ENCODE measurements at regions not wholly inside any gene's neighbourhood (a gene's known extent, or its start where the extent isn't known, plus 50 kb on each side); places are given as distances from the start of the nearest gene placed in this dataset.
A peak's percentile ranks its signal among the peaks of the same experiment; 100 is the strongest.
"Not testable (repeated sequence)": the region's sequence is repeated elsewhere in the genome, so short reads cannot be mapped to it uniquely, and the experiment has no call there.

- no CpG with 5 or more reads among the region's 23 CpGs for WGBS, 2 donors (ENCODE audit: extremely low coverage in 2 of 2, insufficient read length in 2 of 2, insufficient replicate concordance in 1 of 2)
- not testable (repeated sequence) for H2BK12ac ChIP-seq (ENCODE audit: low read length); H2AK5ac ChIP-seq (ENCODE audit: low read depth, low read length); H4K8ac ChIP-seq (ENCODE audit: low read depth, low read length); H3K4me1 ChIP-seq (ENCODE audit: control insufficient read depth in 2 of 2, insufficient read depth in 1 of 2, low read depth in 1 of 2, low read length in 2 of 2); H3K14ac ChIP-seq (ENCODE audit: low read length); H3K23ac ChIP-seq (ENCODE audit: low read depth, low read length, poor library complexity); H2BK15ac ChIP-seq (ENCODE audit: low read length); H3K9ac ChIP-seq (ENCODE audit: low read depth, low read length, poor library complexity); H3K9me3 ChIP-seq (replicated peaks in 1 of 2; ENCODE audit: control insufficient read depth in 2 of 2, insufficient read depth in 1 of 2, low read depth in 1 of 2, low read length in 2 of 2); H3K27ac ChIP-seq (replicated peaks; ENCODE audit: low read length); H3K36me3 ChIP-seq (replicated peaks in 1 of 2; ENCODE audit: control insufficient read depth in 2 of 2, insufficient read depth in 2 of 2, low read length in 2 of 2); H3K18ac ChIP-seq (ENCODE audit: low read length); H2BK5ac ChIP-seq (ENCODE audit: low read length); H4K91ac ChIP-seq (ENCODE audit: low read depth, low read length, poor library complexity); H2BK120ac ChIP-seq (ENCODE audit: low read depth, low read length); H3K4me3 ChIP-seq (ENCODE audit: low read length in 2 of 2); H3K4ac ChIP-seq (ENCODE audit: low read length); H3K79me1 ChIP-seq (ENCODE audit: low read depth, low read length); DNase-seq (ENCODE audit: low spot score)
- Histone ChIP-seq H2AFZ (ENCODE audit: low read length) (peak overlapping the region; percentile 99), H3K4me2 (ENCODE audit: insufficient read depth, low read length, poor library complexity, severe bottlenecking) (peak overlapping the region; percentile 77), H3K27me3 (ENCODE audit: control insufficient read depth in 3 of 3, insufficient read depth in 3 of 3, low read depth in 1 of 3, low read length in 3 of 3) (peaks cover 0 to 19% (median 3%) of the 10 kb centered on the region in 3 experiments)
Observed at GRCh38 chr3:125766931-125767330, 171.6 kb upstream of the OSBPL11 start.

GRCh38 chr3:125767641-125768040 lies 172.3 kb upstream of the OSBPL11 start:
- Histone ChIP-seq H3K9me3 (replicated peaks in 1 of 2; ENCODE audit: control insufficient read depth in 2 of 2, insufficient read depth in 1 of 2, low read depth in 1 of 2, low read length in 2 of 2) (no peaks in the 10 kb centered on the region), H2AK5ac (ENCODE audit: low read depth, low read length) (no peak overlapping the region), H3K79me1 (ENCODE audit: low read depth, low read length) (no peaks in the 10 kb centered on the region), H3K4me1 (ENCODE audit: control insufficient read depth in 2 of 2, insufficient read depth in 1 of 2, low read depth in 1 of 2, low read length in 2 of 2) (no peaks in the 10 kb centered on the region), H2BK15ac (ENCODE audit: low read length) (no peak overlapping the region), H3K36me3 (replicated peaks in 1 of 2; ENCODE audit: control insufficient read depth in 2 of 2, insufficient read depth in 2 of 2, low read length in 2 of 2) (no peaks in the 10 kb centered on the region), H4K8ac (ENCODE audit: low read depth, low read length) (no peak overlapping the region), H3K23ac (ENCODE audit: low read depth, low read length, poor library complexity) (no peak overlapping the region), H3K14ac (ENCODE audit: low read length) (no peak overlapping the region), H3K4me2 (ENCODE audit: insufficient read depth, low read length, poor library complexity, severe bottlenecking) (no peak overlapping the region), H4K91ac (ENCODE audit: low read depth, low read length, poor library complexity) (no peak overlapping the region), H3K9ac (ENCODE audit: low read depth, low read length, poor library complexity) (no peak overlapping the region), H2AFZ (ENCODE audit: low read length) (no peak overlapping the region), H2BK120ac (ENCODE audit: low read depth, low read length) (no peak overlapping the region), H2BK12ac (ENCODE audit: low read length) (no peak overlapping the region), H3K18ac (ENCODE audit: low read length) (no peak overlapping the region), H3K27me3 (ENCODE audit: control insufficient read depth in 3 of 3, insufficient read depth in 3 of 3, low read depth in 1 of 3, low read length in 3 of 3) (peaks cover 0 to 17% (median 3%) of the 10 kb centered on the region in 3 experiments), H3K4ac (ENCODE audit: low read length) (no peak overlapping the region), H2BK5ac (ENCODE audit: low read length) (no peak overlapping the region), H3K4me3 (ENCODE audit: low read length in 2 of 2) (no peak overlapping the region), H3K27ac (replicated peaks; ENCODE audit: low read length) (no peak overlapping the region)
- no CpG with 5 or more reads among the region's 14 CpGs for whole genome bisulfite sequencing, 2 donors (ENCODE audit: extremely low coverage in 2 of 2, insufficient read length in 2 of 2, insufficient replicate concordance in 1 of 2)
- DNase-seq (ENCODE audit: low spot score): no peak

GRCh38 chr3:125768821-125769220 lies 173.5 kb upstream of the OSBPL11 start:
- not testable (repeated sequence) for H3K18ac ChIP-seq (ENCODE audit: low read length); H3K4me1 ChIP-seq (ENCODE audit: control insufficient read depth in 2 of 2, insufficient read depth in 1 of 2, low read depth in 1 of 2, low read length in 2 of 2); H2BK15ac ChIP-seq (ENCODE audit: low read length); H3K4me3 ChIP-seq (ENCODE audit: low read length in 2 of 2); H3K36me3 ChIP-seq (replicated peaks in 1 of 2; ENCODE audit: control insufficient read depth in 2 of 2, insufficient read depth in 2 of 2, low read length in 2 of 2); H2BK5ac ChIP-seq (ENCODE audit: low read length); H3K4ac ChIP-seq (ENCODE audit: low read length); H3K4me2 ChIP-seq (ENCODE audit: insufficient read depth, low read length, poor library complexity, severe bottlenecking); H3K9me3 ChIP-seq (replicated peaks in 1 of 2; ENCODE audit: control insufficient read depth in 2 of 2, insufficient read depth in 1 of 2, low read depth in 1 of 2, low read length in 2 of 2); H3K14ac ChIP-seq (ENCODE audit: low read length); H4K91ac ChIP-seq (ENCODE audit: low read depth, low read length, poor library complexity); H4K8ac ChIP-seq (ENCODE audit: low read depth, low read length); H3K9ac ChIP-seq (ENCODE audit: low read depth, low read length, poor library complexity); H2BK12ac ChIP-seq (ENCODE audit: low read length); H3K23ac ChIP-seq (ENCODE audit: low read depth, low read length, poor library complexity); H3K27ac ChIP-seq (replicated peaks; ENCODE audit: low read length); H2BK120ac ChIP-seq (ENCODE audit: low read depth, low read length); H3K79me1 ChIP-seq (ENCODE audit: low read depth, low read length); H2AK5ac ChIP-seq (ENCODE audit: low read depth, low read length); DNase-seq (ENCODE audit: low spot score); H2AFZ ChIP-seq (ENCODE audit: low read length)
- H3K27me3 ChIP-seq (ENCODE audit: control insufficient read depth in 3 of 3, insufficient read depth in 3 of 3, low read depth in 1 of 3, low read length in 3 of 3): peaks cover 0 to 17% (median 3%) of the 10 kb centered on the region in 3 experiments
- no CpG with 5 or more reads among the region's 7 CpGs for WGBS, 2 donors (ENCODE audit: extremely low coverage in 2 of 2, insufficient read length in 2 of 2, insufficient replicate concordance in 1 of 2)

GRCh38 chr3:125771506-125771905 lies 176.2 kb upstream of the OSBPL11 start:
- H3K9me3 ChIP-seq (replicated peaks in 1 of 2; ENCODE audit: control insufficient read depth in 2 of 2, insufficient read depth in 1 of 2, low read depth in 1 of 2, low read length in 2 of 2); H2BK12ac ChIP-seq (ENCODE audit: low read length); H3K4me1 ChIP-seq (ENCODE audit: control insufficient read depth in 2 of 2, insufficient read depth in 1 of 2, low read depth in 1 of 2, low read length in 2 of 2); H2AK5ac ChIP-seq (ENCODE audit: low read depth, low read length); H3K79me1 ChIP-seq (ENCODE audit: low read depth, low read length); H2BK15ac ChIP-seq (ENCODE audit: low read length); H2BK120ac ChIP-seq (ENCODE audit: low read depth, low read length); H3K4me2 ChIP-seq (ENCODE audit: insufficient read depth, low read length, poor library complexity, severe bottlenecking); H4K8ac ChIP-seq (ENCODE audit: low read depth, low read length); H2AFZ ChIP-seq (ENCODE audit: low read length); H3K9ac ChIP-seq (ENCODE audit: low read depth, low read length, poor library complexity); H3K23ac ChIP-seq (ENCODE audit: low read depth, low read length, poor library complexity); H2BK5ac ChIP-seq (ENCODE audit: low read length); H4K91ac ChIP-seq (ENCODE audit: low read depth, low read length, poor library complexity); H3K14ac ChIP-seq (ENCODE audit: low read length); H3K18ac ChIP-seq (ENCODE audit: low read length); H3K4me3 ChIP-seq (ENCODE audit: low read length in 2 of 2); H3K36me3 ChIP-seq (replicated peaks in 1 of 2; ENCODE audit: control insufficient read depth in 2 of 2, insufficient read depth in 2 of 2, low read length in 2 of 2); H3K4ac ChIP-seq (ENCODE audit: low read length); DNase-seq (ENCODE audit: low spot score); H3K27ac ChIP-seq (replicated peaks; ENCODE audit: low read length): not testable (repeated sequence)
- WGBS, 2 donors (ENCODE audit: extremely low coverage in 2 of 2, insufficient read length in 2 of 2, insufficient replicate concordance in 1 of 2): no CpG with 5 or more reads among the region's 13 CpGs
- H3K27me3 ChIP-seq (ENCODE audit: control insufficient read depth in 3 of 3, insufficient read depth in 3 of 3, low read depth in 1 of 3, low read length in 3 of 3): peaks cover 0 to 13% (median 3%) of the 10 kb centered on the region in 3 experiments

Measured in neuronal stem cell (in vitro differentiated cells).